ENCODE measurements at regions not wholly inside any gene's neighbourhood (a gene's known extent, or its start where the extent isn't known, plus 50 kb on each side); places are given as distances from the start of the nearest gene placed in this dataset.

DNA sequence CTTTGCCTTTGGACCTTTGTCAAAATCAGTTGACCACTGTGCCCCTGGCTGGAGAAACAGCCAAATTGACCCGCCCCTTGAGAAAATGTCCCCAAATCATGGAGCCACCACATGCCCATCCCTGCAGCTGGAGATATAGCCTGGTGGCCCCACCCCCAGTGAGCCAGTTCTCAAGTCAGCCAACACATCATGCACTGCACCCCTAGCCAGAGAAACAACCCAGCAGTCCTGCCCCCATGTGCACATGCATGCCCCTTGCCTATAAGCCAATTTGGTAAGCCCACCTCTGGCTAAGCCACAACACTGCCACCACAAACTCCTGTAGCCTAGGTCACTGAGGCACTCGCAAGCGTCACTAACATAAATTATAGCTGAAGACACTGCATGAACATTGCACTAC, 174.2 kb upstream of the ECI2 start:
- peaks cover 25% of the 10 kb centered on the region for H3K9me3 Mint-ChIP-seq
- H3K27me3 Mint-ChIP-seq = peaks cover 4% of the 10 kb centered on the region
- H3K36me3 Mint-ChIP-seq (ENCODE audit: low read depth) = no peaks in the 10 kb centered on the region
- H3K4me3 Mint-ChIP-seq = no peak overlapping the region
- H3K4me1 Mint-ChIP-seq = no peaks in the 10 kb centered on the region
- no peak overlapping the region for H3K27ac Mint-ChIP-seq
- ATAC-seq (replicated peaks) = no peak

DNA sequence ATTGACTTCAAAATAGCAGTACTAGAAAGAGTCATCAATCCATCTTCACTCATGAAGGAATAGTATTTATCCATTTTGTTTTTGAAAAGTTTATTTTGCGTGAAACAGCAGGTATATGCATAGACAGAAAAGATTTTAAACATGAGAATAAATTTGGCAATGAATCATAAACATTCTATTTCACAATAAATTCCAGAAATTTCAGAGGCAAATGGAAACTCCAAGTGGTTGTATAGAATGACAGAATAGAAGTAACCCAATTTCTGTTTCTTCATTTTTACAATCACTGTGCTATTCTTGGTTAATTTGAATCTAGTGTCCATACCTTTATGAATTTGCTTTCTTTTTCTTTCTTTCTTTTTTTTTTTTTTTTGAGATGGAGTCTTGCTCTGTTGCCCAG, 173.0 kb upstream of the ECI2 start:
- H3K36me3 Mint-ChIP-seq (ENCODE audit: low read depth) = no peaks in the 10 kb centered on the region

DNA sequence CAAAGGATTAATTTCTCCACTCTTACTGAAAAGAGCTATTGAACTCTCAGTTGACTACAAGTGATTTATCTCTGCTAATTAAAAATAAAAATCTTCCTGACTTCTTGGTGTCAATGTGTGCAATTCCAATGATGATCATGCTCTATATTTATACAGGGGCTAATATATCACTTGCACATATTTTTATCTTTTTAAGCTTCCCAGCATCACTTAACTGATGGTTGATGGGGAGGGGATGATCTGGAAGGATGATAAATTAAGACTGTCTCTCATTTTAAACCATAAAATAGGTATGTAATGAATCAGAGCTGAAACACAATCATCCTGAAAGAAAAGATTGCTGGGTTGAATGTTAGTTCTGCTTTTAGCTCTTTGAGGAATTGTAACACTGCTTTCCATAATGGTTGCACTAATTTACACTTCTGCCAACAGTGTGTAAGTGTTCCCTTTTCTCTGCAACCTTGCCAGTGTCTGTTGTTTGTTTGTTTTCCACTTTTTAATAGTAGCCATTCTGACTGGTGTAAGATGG, 169.6 kb upstream of the ECI2 start:
- ATAC-seq (replicated peaks) = no peak
- H3K27ac Mint-ChIP-seq = no peak overlapping the region

More for the DNA sequence above, 173.0 kb upstream of the ECI2 start:
- Mint-ChIP-seq H3K4me3 (no peak overlapping the region), H3K9me3 (peaks cover 19% of the 10 kb centered on the region), H3K4me1 (no peaks in the 10 kb centered on the region), H3K27ac (no peak overlapping the region), H3K27me3 (peaks cover 7% of the 10 kb centered on the region)
- ATAC-seq (replicated peaks) = no peak

DNA sequence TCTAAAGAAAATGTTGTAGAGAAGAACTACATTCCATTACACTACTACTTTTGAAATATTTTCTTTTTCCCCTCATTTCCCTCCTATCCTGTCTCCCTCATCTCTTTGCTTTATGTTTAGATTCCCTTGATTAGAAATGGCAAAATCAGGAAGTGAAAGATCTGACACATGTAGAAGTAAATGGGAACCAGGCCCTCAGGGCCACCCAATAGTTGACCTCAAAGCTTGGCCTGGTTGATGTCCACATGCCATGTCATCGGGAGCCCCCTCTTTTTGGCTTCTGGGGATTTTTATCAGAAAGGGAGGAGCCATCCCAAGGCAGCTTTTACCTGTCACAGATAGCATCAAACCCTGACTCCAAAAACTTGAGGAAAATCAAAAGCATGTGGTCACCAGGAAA, 168.3 kb upstream of the ECI2 start:
- Mint-ChIP-seq H3K27ac (no peak overlapping the region), H3K4me1 (no peaks in the 10 kb centered on the region), H3K4me3 (no peak overlapping the region), H3K27me3 (peaks cover 8% of the 10 kb centered on the region), H3K36me3 (ENCODE audit: low read depth) (no peaks in the 10 kb centered on the region), H3K9me3 (no peaks in the 10 kb centered on the region)
- no peak for ATAC-seq (replicated peaks)

More for the DNA sequence above, 169.6 kb upstream of the ECI2 start:
- H3K4me3 Mint-ChIP-seq = no peak overlapping the region
- H3K9me3 Mint-ChIP-seq = peaks cover 4% of the 10 kb centered on the region
- H3K4me1 Mint-ChIP-seq = no peaks in the 10 kb centered on the region
- H3K36me3 Mint-ChIP-seq (ENCODE audit: low read depth) = no peaks in the 10 kb centered on the region
- peaks cover 8% of the 10 kb centered on the region for H3K27me3 Mint-ChIP-seq

DNA sequence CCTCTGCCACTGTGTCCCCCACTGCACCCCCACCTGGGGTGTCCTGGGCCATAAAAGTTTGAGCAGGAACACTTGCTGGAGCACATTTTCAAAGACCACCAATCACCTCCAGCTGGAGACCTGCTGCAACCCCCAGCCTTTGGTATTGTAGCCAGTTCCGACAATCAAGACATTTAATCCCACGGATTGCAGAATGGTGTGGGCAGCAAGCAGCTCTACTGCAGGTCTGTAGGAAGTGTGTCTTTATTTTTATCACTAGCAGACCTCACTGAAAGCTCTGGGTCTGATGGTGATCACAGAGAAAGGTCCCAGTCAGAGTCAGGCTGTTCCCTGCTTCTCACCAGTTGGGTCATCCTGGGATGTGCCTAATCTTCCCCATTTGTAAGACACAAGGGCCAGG, 167.1 kb upstream of the ECI2 start:
- no peak overlapping the region for H3K4me3 Mint-ChIP-seq
- no peaks in the 10 kb centered on the region for H3K9me3 Mint-ChIP-seq
- H3K27me3 Mint-ChIP-seq = peaks cover 8% of the 10 kb centered on the region
- no peak overlapping the region for H3K27ac Mint-ChIP-seq
- no peaks in the 10 kb centered on the region for H3K4me1 Mint-ChIP-seq
- H3K36me3 Mint-ChIP-seq (ENCODE audit: low read depth) = no peaks in the 10 kb centered on the region
- ATAC-seq (replicated peaks) = no peak

DNA sequence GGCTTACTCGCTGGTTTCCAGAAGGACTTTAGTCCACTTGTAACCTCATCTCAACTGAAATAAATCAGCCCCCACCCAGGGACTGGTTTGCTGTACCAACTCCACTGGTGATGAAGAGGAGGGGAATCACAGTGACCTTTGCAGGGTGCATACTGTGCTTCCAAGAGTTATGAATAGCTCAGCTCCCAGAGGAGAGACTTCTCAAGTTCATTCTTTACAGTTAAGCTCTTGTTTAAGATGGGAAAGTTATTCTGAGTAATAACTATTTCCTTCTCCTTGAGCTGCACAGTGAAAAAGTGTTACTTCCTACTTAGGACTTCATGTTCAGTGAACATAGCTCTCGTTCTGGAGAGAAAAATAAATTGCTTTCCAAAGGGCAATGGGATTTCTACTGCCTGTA, 166.5 kb upstream of the ECI2 start:
- peaks cover 8% of the 10 kb centered on the region for H3K27me3 Mint-ChIP-seq
- H3K27ac Mint-ChIP-seq = no peak overlapping the region
- peaks cover 3% of the 10 kb centered on the region for H3K9me3 Mint-ChIP-seq
- no peak for ATAC-seq (replicated peaks)
- no peaks in the 10 kb centered on the region for H3K36me3 Mint-ChIP-seq (ENCODE audit: low read depth)
- no peaks in the 10 kb centered on the region for H3K4me1 Mint-ChIP-seq
- no peak overlapping the region for H3K4me3 Mint-ChIP-seq

DNA sequence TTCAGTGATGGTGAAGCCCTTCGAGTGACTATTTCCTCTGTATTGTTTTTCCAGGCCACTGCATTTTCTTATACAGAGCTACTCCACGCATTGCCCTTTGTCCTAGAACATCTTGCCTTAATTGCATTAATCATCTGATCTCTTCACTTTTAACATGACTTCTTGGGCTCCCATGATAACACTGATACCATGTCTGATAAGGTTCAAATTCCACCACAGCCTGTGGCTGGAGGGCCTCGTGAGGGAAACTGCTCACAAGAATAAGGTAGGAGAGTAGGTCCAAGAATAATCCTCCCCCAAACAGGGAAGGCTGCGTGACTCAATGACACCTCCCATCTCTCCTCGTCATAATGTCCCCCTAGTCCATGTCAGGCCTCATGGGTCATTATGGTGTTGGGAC, 165.5 kb upstream of the ECI2 start:
- H3K27me3 Mint-ChIP-seq = peaks cover 8% of the 10 kb centered on the region
- peaks cover 3% of the 10 kb centered on the region for H3K9me3 Mint-ChIP-seq
- no peak for ATAC-seq (replicated peaks)

DNA sequence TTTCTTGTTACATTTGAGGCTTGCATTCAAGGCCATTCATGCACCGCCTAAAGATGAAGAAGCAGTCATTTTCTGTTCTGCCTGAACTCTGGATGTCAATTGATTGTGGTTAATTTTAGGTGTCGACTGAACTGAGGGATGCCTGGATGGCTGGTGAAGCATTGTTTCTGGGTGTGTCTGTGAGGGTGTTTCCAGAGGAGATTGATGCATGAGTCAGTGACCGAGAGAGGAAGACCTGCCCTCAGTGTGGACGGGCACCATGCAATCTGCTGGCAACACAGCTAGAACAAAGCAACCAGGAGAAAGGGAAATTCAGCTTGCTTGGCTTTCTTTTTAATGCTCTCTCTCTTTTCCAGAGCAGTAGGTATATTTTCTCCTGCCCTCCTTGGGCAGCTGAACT, 164.1 kb upstream of the ECI2 start:
- Mint-ChIP-seq H3K9me3 (peaks cover 3% of the 10 kb centered on the region), H3K36me3 (ENCODE audit: low read depth) (no peaks in the 10 kb centered on the region), H3K27me3 (peaks cover 4% of the 10 kb centered on the region), H3K4me3 (no peak overlapping the region), H3K27ac (no peak overlapping the region), H3K4me1 (no peaks in the 10 kb centered on the region)
- ATAC-seq (replicated peaks) = no peak

More for the DNA sequence above, 165.5 kb upstream of the ECI2 start:
- H3K36me3 Mint-ChIP-seq (ENCODE audit: low read depth) = no peaks in the 10 kb centered on the region
- H3K27ac Mint-ChIP-seq = no peak overlapping the region
- H3K4me3 Mint-ChIP-seq = no peak overlapping the region
- no peaks in the 10 kb centered on the region for H3K4me1 Mint-ChIP-seq

DNA sequence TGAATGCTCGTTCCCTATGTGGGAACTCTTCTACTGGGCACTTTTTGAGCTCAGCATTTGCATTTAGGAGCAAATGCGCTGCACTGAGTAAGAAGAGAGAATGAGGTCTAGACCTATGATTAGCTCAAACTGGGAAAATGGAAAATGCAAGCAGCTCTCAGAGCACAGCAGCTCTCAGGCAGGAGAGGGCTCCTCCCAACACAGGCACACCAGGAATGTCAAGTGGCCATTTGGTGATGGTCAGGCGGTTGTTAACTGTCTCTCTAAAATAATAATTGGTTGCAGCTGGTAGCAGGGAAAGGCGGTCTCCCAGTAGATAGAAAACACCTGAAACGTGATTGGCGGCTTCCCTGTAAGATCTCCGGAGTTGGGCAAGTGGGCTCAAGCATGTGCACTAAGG, 162.0 kb upstream of the ECI2 start:
- no peak for ATAC-seq (replicated peaks)
- H3K4me1 Mint-ChIP-seq = no peaks in the 10 kb centered on the region
- H3K4me3 Mint-ChIP-seq = no peak overlapping the region
- H3K9me3 Mint-ChIP-seq = peaks cover 3% of the 10 kb centered on the region
- H3K27ac Mint-ChIP-seq = no peak overlapping the region
- H3K36me3 Mint-ChIP-seq (ENCODE audit: low read depth) = no peaks in the 10 kb centered on the region
- H3K27me3 Mint-ChIP-seq = no peaks in the 10 kb centered on the region

DNA sequence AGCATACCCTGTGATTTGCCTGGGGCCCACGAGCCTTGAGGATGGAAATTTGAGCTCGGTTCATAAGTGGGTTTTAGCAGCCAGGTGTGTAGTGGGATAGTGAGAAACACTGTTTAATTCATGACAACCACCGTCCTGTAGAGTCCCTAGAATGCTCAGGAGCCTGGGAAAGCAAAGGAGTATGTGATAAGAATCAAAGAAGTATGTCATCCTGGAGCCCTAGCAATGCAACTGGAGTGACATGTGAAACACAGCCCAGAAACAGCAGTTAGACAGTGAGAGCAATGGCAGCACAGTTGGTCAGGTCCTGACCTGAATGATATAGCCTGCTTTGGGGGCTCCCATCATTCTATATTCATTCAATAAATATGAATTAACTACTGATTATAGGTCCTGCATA, 161.2 kb upstream of the ECI2 start:
- no peaks in the 10 kb centered on the region for H3K36me3 Mint-ChIP-seq (ENCODE audit: low read depth)
- no peaks in the 10 kb centered on the region for H3K4me1 Mint-ChIP-seq
- H3K4me3 Mint-ChIP-seq = no peak overlapping the region
- H3K9me3 Mint-ChIP-seq = peaks cover 3% of the 10 kb centered on the region
- H3K27ac Mint-ChIP-seq = no peak overlapping the region
- H3K27me3 Mint-ChIP-seq = no peaks in the 10 kb centered on the region
- no peak for ATAC-seq (replicated peaks)

DNA sequence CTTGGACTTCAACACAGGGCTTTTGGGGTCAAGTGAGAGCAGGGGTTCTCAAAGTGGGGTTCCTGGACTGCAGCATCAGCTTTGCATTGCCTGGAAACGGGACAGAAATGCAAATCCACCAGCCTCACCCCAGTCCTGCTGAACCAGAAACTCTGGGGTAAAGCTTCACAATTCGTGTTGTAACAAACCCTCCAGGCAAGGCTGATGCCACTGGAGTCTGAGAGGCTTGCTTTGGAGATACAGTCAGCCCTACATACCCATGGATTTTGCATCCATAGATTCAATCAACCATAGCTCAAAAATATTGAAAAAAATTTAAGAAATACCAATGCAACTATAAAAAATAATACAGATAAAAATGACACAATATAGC, 160.4 kb upstream of the ECI2 start:
- Mint-ChIP-seq H3K27ac (no peak overlapping the region), H3K4me1 (no peaks in the 10 kb centered on the region), H3K9me3 (peaks cover 3% of the 10 kb centered on the region), H3K36me3 (ENCODE audit: low read depth) (no peaks in the 10 kb centered on the region), H3K4me3 (no peak overlapping the region), H3K27me3 (no peaks in the 10 kb centered on the region)
- ATAC-seq (replicated peaks) = no peak

DNA sequence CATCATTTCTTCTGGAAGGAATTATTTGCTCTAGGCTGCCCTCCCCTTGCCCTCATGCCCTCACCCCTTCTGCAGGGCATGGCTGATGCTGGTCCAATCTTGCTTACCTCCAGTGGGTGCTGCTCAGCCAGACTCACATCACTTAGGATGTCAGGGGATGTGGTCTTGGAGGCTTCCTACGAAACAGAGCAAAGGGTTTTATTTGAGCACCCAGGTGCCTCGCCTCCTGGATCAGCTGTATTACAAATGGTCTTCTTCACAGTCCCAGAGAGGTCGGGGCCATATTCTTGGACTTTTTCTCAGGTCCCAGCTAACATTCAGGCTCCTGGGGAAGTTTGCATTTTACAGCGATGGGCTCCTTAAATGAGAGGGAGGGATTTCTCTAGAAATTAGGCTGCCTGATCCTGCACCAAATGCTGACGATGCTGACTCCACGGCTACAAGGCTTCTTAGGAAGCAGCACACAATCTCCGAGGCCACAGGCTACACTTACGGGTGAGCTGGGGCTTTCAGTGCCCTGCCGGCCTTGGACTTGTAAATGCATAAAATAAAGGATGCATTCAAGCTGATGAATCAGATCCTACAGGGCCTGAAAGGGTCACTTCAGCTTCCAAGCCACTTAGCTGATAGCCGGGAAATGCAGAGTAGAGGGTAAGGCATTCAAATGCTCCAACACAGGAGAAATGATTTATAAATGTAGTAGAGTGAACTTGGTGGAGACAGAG, 159.8 kb upstream of the ECI2 start:
- Mint-ChIP-seq H3K27ac (no peak overlapping the region), H3K9me3 (peaks cover 3% of the 10 kb centered on the region), H3K4me1 (no peaks in the 10 kb centered on the region), H3K4me3 (no peak overlapping the region), H3K27me3 (no peaks in the 10 kb centered on the region), H3K36me3 (ENCODE audit: low read depth) (no peaks in the 10 kb centered on the region)
- ATAC-seq (replicated peaks) = no peak

DNA sequence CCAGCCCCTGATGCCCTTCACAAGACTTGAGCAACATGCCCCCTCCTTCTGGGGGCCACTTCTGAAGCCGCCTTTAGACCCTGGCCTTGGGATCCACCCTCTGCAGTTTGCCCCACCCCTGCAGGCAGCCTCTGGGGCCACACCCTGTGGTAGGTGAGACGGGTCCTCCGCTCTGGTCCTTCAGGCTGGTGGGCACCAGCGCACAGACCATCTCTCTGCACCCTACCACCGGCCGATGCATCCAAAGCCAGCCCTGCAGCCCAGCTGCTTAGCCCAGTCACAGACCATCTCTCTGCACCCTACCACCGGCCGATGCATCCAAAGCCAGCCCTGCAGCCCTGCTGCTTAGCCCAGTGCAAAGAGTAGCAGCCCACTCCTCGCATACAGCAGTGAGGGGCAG, 159.3 kb upstream of the ECI2 start:
- peaks cover 3% of the 10 kb centered on the region for H3K9me3 Mint-ChIP-seq
- no peaks in the 10 kb centered on the region for H3K4me1 Mint-ChIP-seq
- H3K27ac Mint-ChIP-seq = no peak overlapping the region
- no peak overlapping the region for H3K4me3 Mint-ChIP-seq
- no peaks in the 10 kb centered on the region for H3K36me3 Mint-ChIP-seq (ENCODE audit: low read depth)
- ATAC-seq (replicated peaks) = no peak
- no peaks in the 10 kb centered on the region for H3K27me3 Mint-ChIP-seq

DNA sequence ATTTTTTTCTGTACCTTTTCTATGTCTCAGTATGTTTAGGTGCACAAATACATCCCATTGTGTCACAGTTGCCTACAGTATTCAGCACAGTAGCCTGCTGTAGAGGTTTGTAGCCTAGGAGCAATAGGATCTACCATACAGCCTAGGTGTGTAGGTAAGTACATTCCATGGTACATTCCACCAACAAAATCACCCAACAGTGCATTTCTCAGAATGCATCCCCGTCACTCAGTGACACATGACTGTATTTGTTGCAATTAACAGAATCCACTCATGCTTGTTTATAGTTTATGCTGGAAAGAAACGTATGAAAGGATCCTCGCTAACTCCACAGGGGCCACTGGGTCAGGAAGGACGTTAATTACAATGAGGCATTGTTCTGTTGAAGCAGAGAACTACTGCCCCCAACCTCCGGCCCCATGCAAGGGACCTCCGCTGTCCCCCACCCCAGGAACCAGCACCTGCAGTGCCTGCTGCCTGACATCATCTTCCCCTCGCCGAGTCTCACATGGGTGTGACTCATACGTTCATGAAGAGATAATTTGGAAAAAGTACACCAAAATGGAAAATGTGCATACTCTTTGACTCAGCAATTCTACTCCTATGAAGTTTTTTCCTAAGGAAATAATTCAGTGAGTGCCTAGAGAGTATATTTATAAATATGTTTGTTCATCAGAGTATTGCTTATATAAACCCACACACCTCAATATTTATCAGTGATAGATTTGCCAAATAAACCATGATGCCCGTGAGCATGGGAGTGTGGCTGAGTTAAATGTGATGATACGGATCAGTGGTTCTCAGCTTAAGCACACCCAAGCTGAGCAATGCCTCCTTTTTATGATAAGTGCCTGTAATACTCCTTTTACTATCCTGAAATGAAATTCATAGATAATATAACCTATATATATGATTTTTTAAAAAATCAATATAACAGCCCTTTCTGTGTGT, 156.4 kb upstream of the ECI2 start:
- H3K9me3 Mint-ChIP-seq = no peaks in the 10 kb centered on the region
- H3K4me3 Mint-ChIP-seq = no peak overlapping the region
- no peaks in the 10 kb centered on the region for H3K36me3 Mint-ChIP-seq (ENCODE audit: low read depth)
- H3K27me3 Mint-ChIP-seq = peaks cover 3% of the 10 kb centered on the region
- no peak for ATAC-seq (replicated peaks)
- no peaks in the 10 kb centered on the region for H3K4me1 Mint-ChIP-seq
- no peak overlapping the region for H3K27ac Mint-ChIP-seq

DNA sequence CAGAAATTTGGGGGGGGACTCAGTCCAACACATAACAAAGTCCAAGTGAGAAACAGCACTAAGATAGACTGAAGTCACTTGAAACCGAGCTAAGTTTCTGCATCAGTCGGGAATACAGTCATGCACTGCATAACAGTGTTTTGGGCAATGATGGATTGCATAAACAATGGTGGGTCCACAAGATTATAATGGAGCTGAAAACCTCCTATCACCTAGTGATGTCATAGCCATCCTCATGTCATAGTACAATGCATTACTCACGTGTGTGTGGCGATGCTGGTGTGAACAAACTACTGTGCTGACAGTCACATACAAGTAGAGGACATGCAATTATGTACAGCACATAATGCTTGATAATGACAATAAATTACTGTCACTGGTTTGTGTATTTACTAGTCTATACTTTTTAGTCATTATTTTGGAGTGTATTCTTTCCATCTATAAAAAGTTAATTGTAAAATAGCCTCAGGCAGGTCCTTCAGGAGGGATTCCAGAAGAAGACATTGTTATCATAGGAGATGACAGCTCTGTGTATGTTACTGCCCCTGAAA, 154.5 kb upstream of the ECI2 start:
- H3K27me3 Mint-ChIP-seq = peaks cover 10% of the 10 kb centered on the region
- no peak overlapping the region for H3K4me3 Mint-ChIP-seq
- H3K4me1 Mint-ChIP-seq = no peaks in the 10 kb centered on the region
- H3K9me3 Mint-ChIP-seq = no peaks in the 10 kb centered on the region
- H3K27ac Mint-ChIP-seq = no peak overlapping the region
- no peaks in the 10 kb centered on the region for H3K36me3 Mint-ChIP-seq (ENCODE audit: low read depth)
- no peak for ATAC-seq (replicated peaks)

Measured in activated T-helper 17 cell treated with anti-CD3 and anti-CD28 coated beads, Interleukin-2, amount 50 U/mL, for 72 hours (primary cell).